ENCODE measurements at regions not wholly inside any gene's neighbourhood (a gene's known extent, or its start where the extent isn't known, plus 50 kb on each side); places are given as distances from the start of the nearest gene placed in this dataset.

GRCh38 chr9:23394189-23394588 lies 431.9 kb downstream of the ELAVL2 start:
- H3K4me1 ChIP-seq (ENCODE audit: control insufficient read depth, insufficient read depth, low read length): no peaks in the 10 kb centered on the region
- no peaks in the 10 kb centered on the region for H3K9me3 ChIP-seq (ENCODE audit: control insufficient read depth, insufficient read depth, low read length)
- no peaks in the 10 kb centered on the region for H3K27me3 ChIP-seq (ENCODE audit: control insufficient read depth, insufficient read depth, low read length)
- no peaks in the 10 kb centered on the region for H3K36me3 ChIP-seq (ENCODE audit: control insufficient read depth, insufficient read depth, low read length)
- no peak overlapping the region for H3K4me3 ChIP-seq (ENCODE audit: low read depth, low read length)
- H3K9ac ChIP-seq (ENCODE audit: low read depth, low read length): no peak overlapping the region

GRCh38 chr9:23408874-23409273 lies 417.2 kb downstream of the ELAVL2 start:
- no peak overlapping the region for H3K4me3 ChIP-seq (ENCODE audit: low read depth, low read length)
- no peaks in the 10 kb centered on the region for H3K4me1 ChIP-seq (ENCODE audit: control insufficient read depth, insufficient read depth, low read length)
- H3K27me3 ChIP-seq (ENCODE audit: control insufficient read depth, insufficient read depth, low read length): no peaks in the 10 kb centered on the region
- no peak overlapping the region for H3K9ac ChIP-seq (ENCODE audit: low read depth, low read length)
- no peaks in the 10 kb centered on the region for H3K9me3 ChIP-seq (ENCODE audit: control insufficient read depth, insufficient read depth, low read length)
- no peaks in the 10 kb centered on the region for H3K36me3 ChIP-seq (ENCODE audit: control insufficient read depth, insufficient read depth, low read length)

GRCh38 chr9:23412046-23412445 lies 414.0 kb downstream of the ELAVL2 start:
- Histone ChIP-seq H3K9me3 (ENCODE audit: control insufficient read depth, insufficient read depth, low read length) (no peaks in the 10 kb centered on the region), H3K4me1 (ENCODE audit: control insufficient read depth, insufficient read depth, low read length) (no peaks in the 10 kb centered on the region), H3K4me3 (ENCODE audit: low read depth, low read length) (no peak overlapping the region), H3K27me3 (ENCODE audit: control insufficient read depth, insufficient read depth, low read length) (no peaks in the 10 kb centered on the region), H3K36me3 (ENCODE audit: control insufficient read depth, insufficient read depth, low read length) (no peaks in the 10 kb centered on the region), H3K9ac (ENCODE audit: low read depth, low read length) (no peak overlapping the region)

DNA sequence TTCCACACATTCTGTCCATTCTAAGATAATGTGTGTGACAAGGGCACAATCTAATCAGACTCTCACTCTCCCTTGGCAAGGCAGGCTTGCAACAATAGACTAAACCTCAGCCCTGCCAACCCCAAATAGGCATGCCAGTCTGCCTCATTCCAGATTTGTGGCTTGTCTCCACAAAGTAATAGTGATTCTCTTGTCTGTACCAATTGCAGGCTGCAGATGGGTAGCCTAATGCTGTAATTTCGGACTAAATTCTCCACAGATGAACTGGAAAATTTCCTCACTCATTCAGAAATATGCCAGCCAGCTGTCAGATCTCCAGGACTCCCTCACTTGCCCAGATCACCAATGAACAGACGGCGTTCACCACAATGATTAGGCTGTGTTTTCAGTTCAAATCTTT lies 413.6 kb downstream of the ELAVL2 start:
- Histone ChIP-seq H3K9ac (ENCODE audit: low read depth, low read length) (no peak overlapping the region), H3K4me1 (ENCODE audit: control insufficient read depth, insufficient read depth, low read length) (no peaks in the 10 kb centered on the region), H3K36me3 (ENCODE audit: control insufficient read depth, insufficient read depth, low read length) (no peaks in the 10 kb centered on the region), H3K27me3 (ENCODE audit: control insufficient read depth, insufficient read depth, low read length) (no peaks in the 10 kb centered on the region), H3K4me3 (ENCODE audit: low read depth, low read length) (no peak overlapping the region), H3K9me3 (ENCODE audit: control insufficient read depth, insufficient read depth, low read length) (no peaks in the 10 kb centered on the region)

GRCh38 chr9:23413541-23413940 lies 412.5 kb downstream of the ELAVL2 start:
- no peaks in the 10 kb centered on the region for H3K36me3 ChIP-seq (ENCODE audit: control insufficient read depth, insufficient read depth, low read length)
- H3K4me3 ChIP-seq (ENCODE audit: low read depth, low read length): no peak overlapping the region
- no peaks in the 10 kb centered on the region for H3K9me3 ChIP-seq (ENCODE audit: control insufficient read depth, insufficient read depth, low read length)
- no peak overlapping the region for H3K9ac ChIP-seq (ENCODE audit: low read depth, low read length)
- H3K27me3 ChIP-seq (ENCODE audit: control insufficient read depth, insufficient read depth, low read length): no peaks in the 10 kb centered on the region
- H3K4me1 ChIP-seq (ENCODE audit: control insufficient read depth, insufficient read depth, low read length): no peaks in the 10 kb centered on the region

- no peaks in the 10 kb centered on the region for H3K36me3 ChIP-seq (ENCODE audit: control insufficient read depth, insufficient read depth, low read length)
- no peak overlapping the region for H3K9ac ChIP-seq (ENCODE audit: low read depth, low read length)
- H3K27me3 ChIP-seq (ENCODE audit: control insufficient read depth, insufficient read depth, low read length): no peaks in the 10 kb centered on the region
- no peaks in the 10 kb centered on the region for H3K9me3 ChIP-seq (ENCODE audit: control insufficient read depth, insufficient read depth, low read length)
- no peak overlapping the region for H3K4me3 ChIP-seq (ENCODE audit: low read depth, low read length)
- no peaks in the 10 kb centered on the region for H3K4me1 ChIP-seq (ENCODE audit: control insufficient read depth, insufficient read depth, low read length)
Measured at GRCh38 chr9:23423999-23424398, 402.0 kb downstream of the ELAVL2 start.

DNA sequence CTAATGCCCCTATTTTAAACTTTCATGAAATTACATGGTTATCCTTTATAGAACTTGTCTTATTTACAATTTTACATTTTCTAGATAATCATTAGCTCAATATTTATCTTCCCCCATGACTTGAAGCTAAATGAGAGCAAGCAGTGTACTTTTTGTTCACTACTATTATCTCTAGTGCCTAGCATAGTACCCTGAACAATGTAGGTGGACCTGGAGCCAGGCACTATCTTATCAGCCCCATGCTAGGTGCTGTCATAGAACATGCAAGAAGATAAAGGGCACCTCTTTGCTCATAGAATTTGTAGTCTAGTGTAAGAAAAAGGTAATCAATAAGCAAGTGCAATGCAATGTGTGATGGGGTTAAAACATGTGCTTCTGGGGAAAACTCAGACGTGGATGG lies 399.9 kb downstream of the ELAVL2 start:
- Histone ChIP-seq H3K9ac (ENCODE audit: low read depth, low read length) (no peak overlapping the region), H3K36me3 (ENCODE audit: control insufficient read depth, insufficient read depth, low read length) (no peaks in the 10 kb centered on the region), H3K4me3 (ENCODE audit: low read depth, low read length) (no peak overlapping the region), H3K27me3 (ENCODE audit: control insufficient read depth, insufficient read depth, low read length) (no peaks in the 10 kb centered on the region), H3K9me3 (ENCODE audit: control insufficient read depth, insufficient read depth, low read length) (no peaks in the 10 kb centered on the region), H3K4me1 (ENCODE audit: control insufficient read depth, insufficient read depth, low read length) (no peaks in the 10 kb centered on the region)

DNA sequence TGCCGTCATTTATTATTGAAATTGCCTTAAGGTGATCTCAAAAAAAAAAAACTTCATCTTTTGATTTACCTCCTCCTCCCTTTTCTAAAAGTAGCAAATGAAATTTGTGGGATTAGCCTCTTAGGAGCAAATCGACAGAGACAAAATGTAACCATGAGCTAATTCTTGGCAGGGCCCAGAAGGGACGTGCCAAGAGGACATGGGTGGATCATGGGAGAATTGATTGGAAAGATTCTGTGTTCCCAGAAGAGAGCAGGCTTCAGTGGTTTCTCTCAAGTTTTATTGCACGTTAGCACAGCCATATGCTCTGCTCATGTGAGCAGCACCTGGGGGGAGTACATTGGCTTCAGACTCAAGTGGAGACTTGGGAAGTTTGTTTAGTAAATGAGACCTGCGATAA lies 394.6 kb downstream of the ELAVL2 start:
- Histone ChIP-seq H3K9me3 (ENCODE audit: control insufficient read depth, insufficient read depth, low read length) (no peaks in the 10 kb centered on the region), H3K9ac (ENCODE audit: low read depth, low read length) (no peak overlapping the region), H3K27me3 (ENCODE audit: control insufficient read depth, insufficient read depth, low read length) (no peaks in the 10 kb centered on the region), H3K36me3 (ENCODE audit: control insufficient read depth, insufficient read depth, low read length) (no peaks in the 10 kb centered on the region), H3K4me1 (ENCODE audit: control insufficient read depth, insufficient read depth, low read length) (no peaks in the 10 kb centered on the region), H3K4me3 (ENCODE audit: low read depth, low read length) (no peak overlapping the region)

DNA sequence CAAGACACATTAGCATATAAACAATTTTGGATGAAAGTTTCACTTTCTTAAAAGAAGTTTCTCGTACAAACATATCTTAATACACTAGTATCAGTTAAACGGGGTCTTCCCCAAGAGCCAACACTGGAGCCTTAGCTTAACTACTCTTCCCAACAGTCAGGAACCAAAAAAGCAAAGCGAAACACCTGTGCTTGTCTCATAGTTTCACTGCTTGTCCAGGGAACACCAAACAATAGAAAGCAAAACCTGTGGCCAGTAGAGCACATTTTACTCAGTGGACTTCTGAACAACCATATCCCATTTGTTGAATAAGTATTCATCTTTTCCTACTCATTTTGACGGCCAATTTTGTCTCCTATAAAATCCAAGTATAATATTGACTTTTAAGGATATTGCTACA lies 391.4 kb downstream of the ELAVL2 start:
- no peaks in the 10 kb centered on the region for H3K9me3 ChIP-seq (ENCODE audit: control insufficient read depth, insufficient read depth, low read length)
- H3K36me3 ChIP-seq (ENCODE audit: control insufficient read depth, insufficient read depth, low read length): no peaks in the 10 kb centered on the region
- no peaks in the 10 kb centered on the region for H3K27me3 ChIP-seq (ENCODE audit: control insufficient read depth, insufficient read depth, low read length)
- H3K4me1 ChIP-seq (ENCODE audit: control insufficient read depth, insufficient read depth, low read length): no peaks in the 10 kb centered on the region
- H3K4me3 ChIP-seq (ENCODE audit: low read depth, low read length): no peak overlapping the region
- no peak overlapping the region for H3K9ac ChIP-seq (ENCODE audit: low read depth, low read length)

DNA sequence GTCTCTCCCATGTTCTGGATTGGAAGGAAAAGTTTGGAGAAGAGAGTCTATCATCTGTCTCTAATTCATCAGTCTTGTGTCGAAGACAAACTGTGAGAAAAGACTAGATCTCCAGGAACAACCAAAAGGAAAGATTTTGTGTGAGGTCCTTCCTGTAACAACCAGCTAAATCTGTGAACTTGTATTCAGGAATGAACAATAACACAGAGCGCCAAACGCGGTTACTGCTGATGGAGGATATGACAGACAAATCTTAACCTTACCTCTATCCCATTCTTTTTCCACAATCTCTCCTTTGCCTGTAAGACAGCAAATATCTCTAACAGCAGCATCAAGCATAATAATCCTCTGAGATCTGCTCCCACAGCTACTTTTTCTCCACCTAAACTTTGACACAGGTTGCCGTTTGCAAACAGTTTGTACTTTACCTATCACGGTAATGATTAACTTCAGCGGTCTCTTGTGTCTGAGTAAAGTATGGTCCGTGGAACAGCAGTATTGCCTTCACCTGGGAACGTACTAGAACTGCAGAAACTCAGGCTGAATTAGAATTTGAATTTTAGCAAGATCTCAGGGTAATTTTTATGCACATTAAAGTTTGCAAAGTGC lies 387.6 kb downstream of the ELAVL2 start:
- H3K4me3 ChIP-seq (ENCODE audit: low read depth, low read length): no peak overlapping the region
- H3K9ac ChIP-seq (ENCODE audit: low read depth, low read length): no peak overlapping the region
- H3K27me3 ChIP-seq (ENCODE audit: control insufficient read depth, insufficient read depth, low read length): no peaks in the 10 kb centered on the region
- H3K36me3 ChIP-seq (ENCODE audit: control insufficient read depth, insufficient read depth, low read length): no peaks in the 10 kb centered on the region
- no peaks in the 10 kb centered on the region for H3K9me3 ChIP-seq (ENCODE audit: control insufficient read depth, insufficient read depth, low read length)
- no peaks in the 10 kb centered on the region for H3K4me1 ChIP-seq (ENCODE audit: control insufficient read depth, insufficient read depth, low read length)

- H3K9me3 ChIP-seq (ENCODE audit: control insufficient read depth, insufficient read depth, low read length): no peaks in the 10 kb centered on the region
- H3K4me1 ChIP-seq (ENCODE audit: control insufficient read depth, insufficient read depth, low read length): no peaks in the 10 kb centered on the region
- H3K27me3 ChIP-seq (ENCODE audit: control insufficient read depth, insufficient read depth, low read length): no peaks in the 10 kb centered on the region
- no peak overlapping the region for H3K9ac ChIP-seq (ENCODE audit: low read depth, low read length)
- no peaks in the 10 kb centered on the region for H3K36me3 ChIP-seq (ENCODE audit: control insufficient read depth, insufficient read depth, low read length)
- H3K4me3 ChIP-seq (ENCODE audit: low read depth, low read length): no peak overlapping the region
Measured at GRCh38 chr9:23441275-23441674, 384.8 kb downstream of the ELAVL2 start.

GRCh38 chr9:23444658-23445057 lies 381.4 kb downstream of the ELAVL2 start:
- Histone ChIP-seq H3K4me1 (ENCODE audit: control insufficient read depth, insufficient read depth, low read length) (no peaks in the 10 kb centered on the region), H3K36me3 (ENCODE audit: control insufficient read depth, insufficient read depth, low read length) (no peaks in the 10 kb centered on the region), H3K4me3 (ENCODE audit: low read depth, low read length) (no peak overlapping the region), H3K9ac (ENCODE audit: low read depth, low read length) (no peak overlapping the region), H3K27me3 (ENCODE audit: control insufficient read depth, insufficient read depth, low read length) (no peaks in the 10 kb centered on the region), H3K9me3 (ENCODE audit: control insufficient read depth, insufficient read depth, low read length) (no peaks in the 10 kb centered on the region)
